K562 (cell line): ENCODE measurements at regions not wholly inside any gene's neighbourhood (a gene's known extent, or its start where the extent isn't known, plus 50 kb on each side); places are given as distances from the start of the nearest gene placed in this dataset.

Experiments used
- ATAC-seq: fragments of 200-7000 bp; cut with Tn5 transposase; 3 replicates; pipeline ENCODE4 v1.9.1; 2020; ENCODE audit warnings: moderate library complexity
- BruUV-seq: library from RNA; stranded (reverse); fragments of 400-500 nt; replicated peaks from 2 replicates; lab custom pipeline; 2021; lab: Mats Ljungman, UMichigan
- CTCF ChIA-PET: fragments of 300-600 bp; formaldehyde crosslinking; extraction: SDS; loops from one replicate; lab custom pipeline; 2021; ENCODE audit warnings: low intra/inter-chr PET ratio; lab: Yijun Ruan, JAX
- POLR2A ChIA-PET: fragments of 300-600, 350-650 bp; sonication (Branson Sonifier 250); formaldehyde crosslinking; extraction: SDS; loops from one replicate; lab custom pipeline; 2021; ENCODE audit warnings: antibody characterized with exemption, inconsistent platforms; lab: Yijun Ruan, JAX
- DNase-seq, 4 experiments: peaks; one replicate each; pipeline versions ENCODE4 v3.0.0 to v3.0.0-alpha.2; 2011 to 2018; ENCODE audit warnings: low spot score in 3 of 4, mixed read lengths in 3 of 4; ENCODE audit errors: extremely low read depth in 1 of 4
- FAIRE-seq: peaks from 2 replicates; lab custom pipeline; 2011; peaks lifted over from hg19 to GRCh38; lab: Jason Lieb, UNC
- H2AFZ ChIP-seq: 2 replicates; pipeline ENCODE4 v1.6.0; 2011; ENCODE audit warnings: low read depth, low read length, control low read depth, inconsistent platforms
- H3K27ac ChIP-seq: fragments of 200-600 bp; 3 replicates; pipeline ENCODE4 v1.8.0; 2011; ENCODE audit warnings: low read depth, mild to moderate bottlenecking, control low read depth, inconsistent platforms, low read length, moderate library complexity, mixed read lengths; ENCODE audit errors: extremely low read depth
- H3K27me3 ChIP-seq, 2 experiments: fragments of 300-600 bp in 1 of 2; 2 replicates in 1 of 2; 3 replicates in 1 of 2; pipeline versions ENCODE4 v1.6.0 to v1.8.0; 2011; ENCODE audit warnings: inconsistent platforms in 2 of 2, low read length in 2 of 2, mild to moderate bottlenecking in 1 of 2, mixed read lengths in 1 of 2, moderate library complexity in 1 of 2; ENCODE audit not compliant: control insufficient read depth in 2 of 2, insufficient read depth in 2 of 2
- H3K36me3 ChIP-seq: fragments of 300-600 bp; 3 replicates; pipeline ENCODE4 v1.8.0; 2011; ENCODE audit warnings: mild to moderate bottlenecking, low read length, inconsistent platforms; ENCODE audit not compliant: control insufficient read depth, insufficient read depth
- H3K4me1 ChIP-seq, 2 experiments: fragments of 200-600 bp in 1 of 2; replicated peaks in 1 of 2; 2 replicates in 1 of 2; 3 replicates in 1 of 2; pipeline versions ENCODE4 v1.5.1 to v1.8.0; 2011; ENCODE audit warnings: inconsistent platforms in 2 of 2, low read length in 2 of 2, mild to moderate bottlenecking in 1 of 2, mixed read lengths in 1 of 2, moderate library complexity in 1 of 2; ENCODE audit not compliant: control insufficient read depth in 2 of 2, insufficient read depth in 2 of 2
- H3K4me2 ChIP-seq: 2 replicates; pipeline ENCODE4 v1.6.1; 2011; ENCODE audit warnings: low read length, control low read depth, inconsistent platforms, mixed read lengths; ENCODE audit not compliant: insufficient read depth
- H3K4me3 ChIP-seq: fragments of 200-600 bp; sonication (generic), shearing (Covaris generic); 2 replicates; pipeline ENCODE4 v1.5.1; 2016; ENCODE audit warnings: control low read depth, inconsistent platforms
- H3K79me2 ChIP-seq: fragments of 200-600 bp; 3 replicates; pipeline ENCODE4 v1.8.0; 2011; ENCODE audit warnings: low read length, inconsistent platforms; ENCODE audit not compliant: control insufficient read depth, insufficient read depth
- H3K9ac ChIP-seq, 2 experiments: 2 replicates each; pipeline versions ENCODE4 v1.6.0 to v1.6.1; 2011; ENCODE audit warnings: low read depth in 2 of 2, low read length in 2 of 2, control low read depth in 1 of 2, inconsistent platforms in 1 of 2, mild to moderate bottlenecking in 1 of 2, mixed read lengths in 1 of 2; ENCODE audit not compliant: insufficient read depth in 1 of 2
- H3K9me1 ChIP-seq: one replicate; pipeline ENCODE4 v1.6.0; 2011; ENCODE audit warnings: inconsistent platforms, mild to moderate bottlenecking, low read length, moderate library complexity; ENCODE audit not compliant: control insufficient read depth, insufficient read depth
- H3K9me3 ChIP-seq: replicated peaks from 2 replicates; pipeline ENCODE4 v1.5.1; 2011; ENCODE audit warnings: low read depth, low read length, inconsistent platforms; ENCODE audit not compliant: control insufficient read depth, insufficient read depth
- H4K20me1 ChIP-seq: replicated peaks from 2 replicates; pipeline ENCODE4 v1.6.1; 2011; ENCODE audit warnings: low read length, inconsistent platforms, mixed read lengths; ENCODE audit not compliant: control insufficient read depth, insufficient read depth
- CREBBP ChIP-seq: IDR thresholded peaks from one replicate; pipeline ENCODE4 v1.6.1; 2012; ENCODE audit warnings: low read depth, mild to moderate bottlenecking, control low read depth, inconsistent platforms, low read length
- FIP1L1 ChIP-seq: fragments of 200-400 bp; formaldehyde crosslinking; IDR thresholded peaks from 2 replicates; pipeline ENCODE4 v1.6.1; 2018; ENCODE audit warnings: mild to moderate bottlenecking, low read depth, low read length; ENCODE audit not compliant: poor library complexity, severe bottlenecking
- MED1 ChIP-seq: sonication (generic); formaldehyde crosslinking; IDR thresholded peaks from 2 replicates; pipeline ENCODE4 v1.8.1; 2023; ENCODE audit warnings: missing genetic modification reagents, borderline replicate concordance
- MTA2 ChIP-seq: fragments of 450-650 bp; IDR thresholded peaks from 2 replicates; pipeline ENCODE4 v1.6.1; 2016; ENCODE audit warnings: low read depth
- NELFE ChIP-seq: IDR thresholded peaks from 2 replicates; pipeline ENCODE4 v1.6.1; 2011; ENCODE audit warnings: mild to moderate bottlenecking; ENCODE audit not compliant: insufficient read depth, insufficient read length
- NONO ChIP-seq, 2 experiments: fragments of 200-400 bp in 1 of 2; fragments of 450-650 bp in 1 of 2; formaldehyde crosslinking in 1 of 2; IDR thresholded peaks; 2 replicates each; pipeline ENCODE4 v1.6.1; 2017; ENCODE audit warnings: low read depth in 2 of 2, mild to moderate bottlenecking in 2 of 2, moderate library complexity in 2 of 2, low read length in 1 of 2
- SRSF1 ChIP-seq: fragments of 200-400 bp; formaldehyde crosslinking; IDR thresholded peaks from 2 replicates; pipeline ENCODE4 v1.6.1; 2017; ENCODE audit warnings: mild to moderate bottlenecking, low read depth, low read length, moderate library complexity
- WGBS: fragments of 100-300 bp; shearing (Covaris generic); methylation state at CpG from one replicate; pipeline ENCODE4 v1.1.6; 2016; ENCODE audit warnings: low coverage, mixed read lengths; ENCODE audit not compliant: insufficient coverage; ENCODE audit errors: missing lambda C conversion rate; 5-methylcytosine and 5-hydroxymethylcytosine counted together
- in situ Hi-C: fragments of 300-500 bp; cut with MboI; formaldehyde crosslinking; loops from 4 replicates; pipeline ENCODE4 v1.15.0; 2018; ENCODE audit warnings: inconsistent platforms, mixed read lengths
- intact Hi-C: fragments of 100-400 bp; cut with micrococcal nuclease; formaldehyde crosslinking; loops from 2 replicates; pipeline ENCODE4 v1.14.2; 2022
- TF ChIP-seq, protein P1 (sequence below): fragments of 450-650 bp; IDR thresholded peaks from 2 replicates; pipeline ENCODE4 v1.6.1; 2017; ENCODE audit warnings: mild to moderate bottlenecking, moderate library complexity
- TF ChIP-seq, protein P2 (sequence below): fragments of 450-650 bp; IDR thresholded peaks from 2 replicates; pipeline ENCODE4 v1.6.1; 2016; ENCODE audit warnings: borderline replicate concordance

DNA sequence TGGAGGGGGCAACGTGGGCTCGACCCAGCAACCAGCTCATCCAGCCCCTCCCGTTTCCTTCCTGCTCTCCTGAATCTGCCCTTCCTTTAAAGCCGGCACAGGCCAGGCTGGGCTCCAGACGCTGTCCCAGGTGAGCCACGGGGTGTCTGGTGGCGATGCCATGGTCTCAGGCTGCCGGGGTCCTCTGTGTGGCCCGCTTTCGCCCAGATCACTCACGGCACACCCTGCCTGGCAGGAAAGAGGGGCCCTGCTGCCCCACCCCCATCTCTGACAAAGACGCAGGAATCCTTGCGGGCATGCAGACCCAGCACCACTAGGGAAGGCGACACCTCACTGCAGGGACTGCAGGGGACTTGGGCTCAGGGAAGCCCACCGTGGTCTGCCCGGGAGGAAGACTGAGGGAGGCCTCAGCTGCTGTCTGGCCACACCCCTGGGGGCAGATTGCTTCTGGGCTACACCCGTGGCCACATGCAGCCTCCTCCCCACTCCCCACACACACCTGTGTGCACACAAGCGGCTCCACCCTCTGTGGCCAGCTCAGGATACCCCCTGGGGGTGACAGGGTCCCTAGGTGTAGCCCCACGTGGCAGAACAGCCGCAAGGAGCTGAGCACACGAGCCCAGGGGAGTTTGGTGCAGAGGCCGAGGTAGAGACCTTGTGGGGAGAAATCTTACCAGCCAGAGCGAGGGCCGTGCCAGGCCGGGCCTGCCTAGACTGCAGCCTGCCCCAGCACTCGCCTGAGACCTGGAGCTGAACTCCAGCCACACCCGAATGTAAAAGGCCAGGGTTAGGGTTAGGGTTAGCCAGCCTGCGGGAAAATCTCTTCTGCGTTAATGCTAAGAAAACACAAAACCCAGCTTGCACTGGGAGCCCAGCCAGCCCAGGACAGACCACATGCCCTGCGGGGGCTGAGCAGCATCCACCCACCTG is 104.6 kb downstream of the DLL1 start:
- TF ChIP-seq NELFE (no peak), FIP1L1 (no peak), MED1 (CRISPR knock-in tag) (no peak), CREBBP (no peak), MTA2 (no peak), NONO (IDR thresholded peaks at IDR 0.05; ENCODE audit: low read depth in 2 of 2, low read length in 1 of 2) (no peak), SRSF1 (no peak)
- TF ChIP-seq, protein P1, sequence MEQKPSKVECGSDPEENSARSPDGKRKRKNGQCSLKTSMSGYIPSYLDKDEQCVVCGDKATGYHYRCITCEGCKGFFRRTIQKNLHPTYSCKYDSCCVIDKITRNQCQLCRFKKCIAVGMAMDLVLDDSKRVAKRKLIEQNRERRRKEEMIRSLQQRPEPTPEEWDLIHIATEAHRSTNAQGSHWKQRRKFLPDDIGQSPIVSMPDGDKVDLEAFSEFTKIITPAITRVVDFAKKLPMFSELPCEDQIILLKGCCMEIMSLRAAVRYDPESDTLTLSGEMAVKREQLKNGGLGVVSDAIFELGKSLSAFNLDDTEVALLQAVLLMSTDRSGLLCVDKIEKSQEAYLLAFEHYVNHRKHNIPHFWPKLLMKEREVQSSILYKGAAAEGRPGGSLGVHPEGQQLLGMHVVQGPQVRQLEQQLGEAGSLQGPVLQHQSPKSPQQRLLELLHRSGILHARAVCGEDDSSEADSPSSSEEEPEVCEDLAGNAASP: no peak
- TF ChIP-seq, protein P2, sequence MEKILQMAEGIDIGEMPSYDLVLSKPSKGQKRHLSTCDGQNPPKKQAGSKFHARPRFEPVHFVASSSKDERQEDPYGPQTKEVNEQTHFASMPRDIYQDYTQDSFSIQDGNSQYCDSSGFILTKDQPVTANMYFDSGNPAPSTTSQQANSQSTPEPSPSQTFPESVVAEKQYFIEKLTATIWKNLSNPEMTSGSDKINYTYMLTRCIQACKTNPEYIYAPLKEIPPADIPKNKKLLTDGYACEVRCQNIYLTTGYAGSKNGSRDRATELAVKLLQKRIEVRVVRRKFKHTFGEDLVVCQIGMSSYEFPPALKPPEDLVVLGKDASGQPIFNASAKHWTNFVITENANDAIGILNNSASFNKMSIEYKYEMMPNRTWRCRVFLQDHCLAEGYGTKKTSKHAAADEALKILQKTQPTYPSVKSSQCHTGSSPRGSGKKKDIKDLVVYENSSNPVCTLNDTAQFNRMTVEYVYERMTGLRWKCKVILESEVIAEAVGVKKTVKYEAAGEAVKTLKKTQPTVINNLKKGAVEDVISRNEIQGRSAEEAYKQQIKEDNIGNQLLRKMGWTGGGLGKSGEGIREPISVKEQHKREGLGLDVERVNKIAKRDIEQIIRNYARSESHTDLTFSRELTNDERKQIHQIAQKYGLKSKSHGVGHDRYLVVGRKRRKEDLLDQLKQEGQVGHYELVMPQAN: no peak
- Histone ChIP-seq H3K9ac (peak overlapping the region in 1 of 2 experiments; percentile 52; a peak in 1 of 4 replicates), H2AFZ (no peak overlapping the region), H3K4me3 (no peak overlapping the region), H3K9me1 (no peaks in the 10 kb centered on the region), H3K9me3 (0 out of 2 replicates have a peak, but pooled peaks cover 4% of the 10 kb centered on the region), H3K4me1 (peaks cover 0 to 4% of the 10 kb centered on the region in 2 experiments; a peak in 1 of 5 replicates), H3K27me3 (peaks cover 13 to 56% of the 10 kb centered on the region in 2 experiments; a peak in 4 of 5 replicates), H4K20me1 (peaks cover 4% of the 10 kb centered on the region; the same call in 1 of the 2 replicates), H3K36me3 (no peaks in the 10 kb centered on the region), H3K4me2 (no peak overlapping the region), H3K79me2 (no peaks in the 10 kb centered on the region), H3K27ac (no peak overlapping the region)
- no TSS peak for BruUV-seq
- WGBS: under 1% methylated on average over 28 of the region's 30 CpGs
- ATAC-seq: no peak; the same call in 2 of the 3 replicates
- intact Hi-C loops: no loop called here
- FAIRE-seq: no peak
- POLR2A ChIA-PET: interaction anchor here (0.7 kb wide), 1 partner anchor 108 kb away, joined by 5 read pairs; no protein-coding TSS in a partner anchor
- in situ Hi-C loops: no loop called here
- CTCF ChIA-PET: no interaction called here
- DNase-seq: no peak
